ENCODE measurements at regions not wholly inside any gene's neighbourhood (a gene's known extent, or its start where the extent isn't known, plus 50 kb on each side); places are given as distances from the start of the nearest gene placed in this dataset.
"Not testable (repeated sequence)": the region's sequence is repeated elsewhere in the genome, so short reads cannot be mapped to it uniquely, and the experiment has no call there.

DNA sequence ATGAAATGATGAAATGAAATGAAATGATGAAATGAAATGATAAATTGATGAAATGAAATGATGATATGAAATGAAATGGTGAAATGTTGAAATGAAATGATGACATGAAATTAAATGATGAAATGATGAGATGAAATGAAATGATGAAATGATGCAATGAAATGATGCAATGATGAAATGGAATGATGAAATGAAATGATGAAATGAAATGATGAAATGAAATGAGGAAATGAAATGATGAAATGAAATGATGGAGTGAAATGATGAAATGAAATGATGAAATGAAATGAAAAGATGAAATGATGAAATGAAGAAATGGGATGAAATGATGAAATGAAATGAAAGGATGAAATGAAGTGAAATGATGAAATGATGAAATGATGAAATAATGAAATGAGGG, 558.9 kb downstream of the TP53TG3F start:
- CTCF ChIA-PET; POLR2A ChIA-PET; ATAC-seq; RAD21 ChIA-PET (ENCODE audit: unreplicated experiment); H3K9me3 ChIP-seq (replicated peaks; ENCODE audit: control insufficient read depth, insufficient read depth, low read length); intact Hi-C loops (cut with micrococcal nuclease; ENCODE audit: unreplicated experiment); H3K4me3 ChIP-seq; H3K36me3 ChIP-seq (ENCODE audit: control insufficient read depth in 2 of 2, insufficient read depth in 2 of 2, low read length in 1 of 2); FAIRE-seq; SMC1A ChIA-PET (ENCODE audit: uncharacterized antibody, unreplicated experiment); H3K9ac ChIP-seq (ENCODE audit: control insufficient read depth, insufficient read depth, low read length); H2AFZ ChIP-seq (ENCODE audit: control insufficient read depth, low read depth, low read length); H3K4me2 ChIP-seq (ENCODE audit: control insufficient read depth, insufficient read depth); H3K4me1 ChIP-seq (ENCODE audit: control insufficient read depth, insufficient read depth, low read length); H4K20me1 ChIP-seq (ENCODE audit: control insufficient read depth, insufficient read depth); in situ Hi-C loops (cut with MboI); DNase-seq (ENCODE audit: low read depth, low spot score); H3K79me2 ChIP-seq (ENCODE audit: control insufficient read depth, insufficient read depth, low read length); H3K27ac ChIP-seq (ENCODE audit: control insufficient read depth, insufficient read depth); BruUV-seq (replicated peaks); H3K27me3 ChIP-seq (replicated peaks in 1 of 2; ENCODE audit: control insufficient read depth in 2 of 2, insufficient read depth in 2 of 2, low read length in 1 of 2): not testable (repeated sequence)

DNA sequence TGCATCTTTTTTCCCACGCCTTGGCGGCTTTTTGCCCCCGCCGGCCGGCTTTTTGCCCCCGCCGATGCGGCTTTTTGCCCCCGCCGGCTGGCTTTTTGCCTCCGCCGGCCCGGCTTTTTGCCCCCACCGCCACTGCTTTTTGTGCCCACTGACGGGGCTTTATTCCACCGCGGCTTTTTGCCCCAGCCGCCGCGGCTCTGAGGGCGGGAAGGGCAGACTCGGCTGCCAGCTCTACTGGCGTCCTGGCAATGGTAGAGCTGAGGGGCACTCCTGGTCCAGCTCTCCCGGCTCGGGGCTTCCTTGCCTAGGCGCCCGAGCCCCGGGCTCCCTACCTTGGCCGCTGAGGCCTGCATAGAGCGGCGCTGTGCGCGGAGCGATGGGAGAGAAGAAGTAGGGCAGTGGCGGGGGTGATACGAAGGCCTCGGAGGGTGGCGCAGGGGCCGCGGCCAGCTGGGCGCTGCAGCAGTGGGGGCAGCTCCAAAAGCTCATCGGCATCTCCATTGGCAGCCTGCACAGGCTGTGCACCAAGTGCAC, 591.4 kb downstream of the TP53TG3F start:
- DNase-seq (ENCODE audit: low read depth, low spot score) (no peak), FAIRE-seq (no peak), ATAC-seq (no peak)
- no peak overlapping the region for H3K4me2 ChIP-seq (ENCODE audit: control insufficient read depth, insufficient read depth)
- 80% methylated on average over 35 of the region's 42 CpGs for WGBS (ENCODE audit: insufficient coverage, insufficient replicate concordance, low lambda C conversion rate, missing lambda C conversion rate)
- no TSS peak for BruUV-seq (replicated peaks)
- H3K27ac ChIP-seq (ENCODE audit: control insufficient read depth, insufficient read depth) = no peak overlapping the region
- ChIA-PET CTCF (no interaction called here), POLR2A (no interaction called here), SMC1A (ENCODE audit: uncharacterized antibody, unreplicated experiment) (no interaction called here), RAD21 (ENCODE audit: unreplicated experiment) (no interaction called here)
- no peak overlapping the region for H2AFZ ChIP-seq (ENCODE audit: control insufficient read depth, low read depth, low read length)
- intact Hi-C loops (cut with micrococcal nuclease; ENCODE audit: unreplicated experiment) = no loop called here
- TF ChIP-seq MEF2A (IDR thresholded peaks at IDR 0.05; ENCODE audit: insufficient read depth, low read depth, low read length) = no peak
- TF ChIP-seq BMI1 (IDR thresholded peaks at IDR 0.05; ENCODE audit: borderline replicate concordance) = no peak
- no peak for TF ChIP-seq CHD1 (IDR thresholded peaks at IDR 0.05; ENCODE audit: low read depth, low read length)
- TF ChIP-seq MXI1 (IDR thresholded peaks at IDR 0.05; ENCODE audit: low read depth, low read length) = no peak
- TF ChIP-seq CBX3 (IDR thresholded peaks at IDR 0.05; ENCODE audit: borderline replicate concordance, low read depth) = no peak
- TF ChIP-seq HDGF (IDR thresholded peaks at IDR 0.05) = no peak
- TF ChIP-seq GATAD2B (conservative IDR thresholded peaks at IDR 0.05; ENCODE audit: low read depth) = no peak
- TF ChIP-seq TBL1XR1 (IDR thresholded peaks at IDR 0.05; ENCODE audit: low read depth, low read length) = no peak
- no peak for TF ChIP-seq HDAC2 (IDR thresholded peaks at IDR 0.05)
- TF ChIP-seq, protein P1, sequence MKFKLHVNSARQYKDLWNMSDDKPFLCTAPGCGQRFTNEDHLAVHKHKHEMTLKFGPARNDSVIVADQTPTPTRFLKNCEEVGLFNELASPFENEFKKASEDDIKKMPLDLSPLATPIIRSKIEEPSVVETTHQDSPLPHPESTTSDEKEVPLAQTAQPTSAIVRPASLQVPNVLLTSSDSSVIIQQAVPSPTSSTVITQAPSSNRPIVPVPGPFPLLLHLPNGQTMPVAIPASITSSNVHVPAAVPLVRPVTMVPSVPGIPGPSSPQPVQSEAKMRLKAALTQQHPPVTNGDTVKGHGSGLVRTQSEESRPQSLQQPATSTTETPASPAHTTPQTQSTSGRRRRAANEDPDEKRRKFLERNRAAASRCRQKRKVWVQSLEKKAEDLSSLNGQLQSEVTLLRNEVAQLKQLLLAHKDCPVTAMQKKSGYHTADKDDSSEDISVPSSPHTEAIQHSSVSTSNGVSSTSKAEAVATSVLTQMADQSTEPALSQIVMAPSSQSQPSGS (IDR thresholded peaks at IDR 0.05; ENCODE audit: low read length) = no peak
- TF ChIP-seq FOXK2 (IDR thresholded peaks at IDR 0.05) = no peak
- no peak for TF ChIP-seq SPI1 (IDR thresholded peaks at IDR 0.05; ENCODE audit: borderline replicate concordance, insufficient read depth, low read depth, low read length)
- TF ChIP-seq, protein P2, sequence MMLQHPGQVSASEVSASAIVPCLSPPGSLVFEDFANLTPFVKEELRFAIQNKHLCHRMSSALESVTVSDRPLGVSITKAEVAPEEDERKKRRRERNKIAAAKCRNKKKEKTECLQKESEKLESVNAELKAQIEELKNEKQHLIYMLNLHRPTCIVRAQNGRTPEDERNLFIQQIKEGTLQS (IDR thresholded peaks at IDR 0.05; ENCODE audit: borderline replicate concordance, extremely low read depth, low read depth, low read length) = no peak
- no peak for TF ChIP-seq ZNF24 (IDR thresholded peaks at IDR 0.05)
- TF ChIP-seq MLLT1 (IDR thresholded peaks at IDR 0.05) = no peak
- TF ChIP-seq ATF7 (IDR thresholded peaks at IDR 0.05; ENCODE audit: low read depth) = no peak
- H3K27me3 ChIP-seq (replicated peaks in 1 of 2; ENCODE audit: control insufficient read depth in 2 of 2, insufficient read depth in 2 of 2, low read length in 1 of 2) = no peaks in the 10 kb centered on the region
- no peaks in the 10 kb centered on the region for H3K9me3 ChIP-seq (replicated peaks; ENCODE audit: control insufficient read depth, insufficient read depth, low read length)
- no peak overlapping the region for H3K9ac ChIP-seq (ENCODE audit: control insufficient read depth, insufficient read depth, low read length)
- no peaks in the 10 kb centered on the region for H3K36me3 ChIP-seq (ENCODE audit: control insufficient read depth in 2 of 2, insufficient read depth in 2 of 2, low read length in 1 of 2)
- no peaks in the 10 kb centered on the region for H3K4me1 ChIP-seq (ENCODE audit: control insufficient read depth, insufficient read depth, low read length)
- in situ Hi-C loops (cut with MboI) = no loop called here
- no peak overlapping the region for H3K4me3 ChIP-seq
- no peaks in the 10 kb centered on the region for H4K20me1 ChIP-seq (ENCODE audit: control insufficient read depth, insufficient read depth)
- no peaks in the 10 kb centered on the region for H3K79me2 ChIP-seq (ENCODE audit: control insufficient read depth, insufficient read depth, low read length)
